Kidney (tissue), 13 donors: ENCODE measurements at regions not wholly inside any gene's neighbourhood (a gene's known extent, or its start where the extent isn't known, plus 50 kb on each side); places are given as distances from the start of the nearest gene placed in this dataset.

Source experiments
- DNase-seq, 5 donors: peaks; one replicate each; pipeline ENCODE4 v3.0.0-alpha.2; 2013 to 2020
- FAIRE-seq: peaks from 2 replicates; lab custom pipeline; 2012; peaks lifted over from hg19 to GRCh38; lab: Jason Lieb, UNC
- H3K27ac ChIP-seq, 2 donors: one replicate each; pipeline ENCODE4 v1.7.0; 2013; ENCODE audit warnings: low read depth in 2 of 2, low read length in 2 of 2, inconsistent platforms in 1 of 2
- H3K27me3 ChIP-seq: one replicate; pipeline ENCODE4 v1.7.1; 2013; ENCODE audit warnings: low read length, inconsistent platforms; ENCODE audit not compliant: control insufficient read depth, insufficient read depth
- H3K36me3 ChIP-seq, 3 donors: one replicate each; pipeline versions ENCODE4 v1.7.0 to v1.7.1; 2013; ENCODE audit warnings: low read length in 3 of 3, control low read depth in 1 of 3, inconsistent platforms in 1 of 3; ENCODE audit not compliant: insufficient read depth in 3 of 3, control insufficient read depth in 2 of 3
- H3K4me1 ChIP-seq, 3 donors: one replicate each; pipeline versions ENCODE4 v1.7.0 to v1.7.1; 2013; ENCODE audit warnings: low read length in 3 of 3, inconsistent platforms in 1 of 3, low read depth in 1 of 3; ENCODE audit not compliant: control insufficient read depth in 2 of 3, insufficient read depth in 2 of 3
- H3K4me3 ChIP-seq, 3 donors: one replicate each; pipeline versions ENCODE4 v1.7.0 to v1.8.1; 2013; ENCODE audit warnings: low read length in 3 of 3, control low read depth in 1 of 3, inconsistent platforms in 1 of 3
- H3K9ac ChIP-seq, 3 donors: one replicate each; pipeline versions ENCODE4 v1.7.0 to v1.7.1; 2013; ENCODE audit warnings: low read length in 3 of 3, control low read depth in 1 of 3, inconsistent platforms in 1 of 3
- H3K9me3 ChIP-seq, 3 donors: one replicate each; pipeline versions ENCODE4 v1.7.0 to v1.7.1; 2013; ENCODE audit warnings: low read length in 3 of 3, control low read depth in 1 of 3, inconsistent platforms in 1 of 3; ENCODE audit not compliant: control insufficient read depth in 2 of 3, insufficient read depth in 1 of 3
- CTCF ChIP-seq: IDR thresholded peaks from 3 replicates; pipeline ENCODE4 v1.5.1; 2012; ENCODE audit warnings: mild to moderate bottlenecking, moderate library complexity, borderline replicate concordance; ENCODE audit not compliant: insufficient read depth; ENCODE audit errors: extremely low read depth
- intact Hi-C: fragments of 100-400 bp; cut with DNase I; formaldehyde crosslinking; loops from one replicate; pipeline ENCODE4 v1.11.1; 2022
- donor health status: control.
- donor health status: control.
- donor health status: control.
- donor health status: control.
- donor health status: control.
- donor health status: DM: yes; HTN: yes; CAD: no.
- donor health status: Normal renal cell carcinoma (clear cell type).

- H3K9ac ChIP-seq = no peak overlapping the region
- H3K4me1 ChIP-seq = peaks cover 0 to 4% (median 0%) of the 10 kb centered on the region in 3 donors
- FAIRE-seq (no peak), DNase-seq (peak in 1 of 5 donors; percentile 44)
- H3K36me3 ChIP-seq = no peaks in the 10 kb centered on the region
- H3K27me3 ChIP-seq = no peaks in the 10 kb centered on the region
- no peaks in the 10 kb centered on the region for H3K9me3 ChIP-seq
- TF ChIP-seq CTCF = peak; percentile 7
- no peak overlapping the region for H3K27ac ChIP-seq
- intact Hi-C loops = no loop called here
- H3K4me3 ChIP-seq = no peak overlapping the region
Measured at GRCh38 chr2:9737053-9737875, 106.0 kb upstream of the TAF1B start.

- FAIRE-seq (no peak), DNase-seq (no peak)
- H3K4me3 ChIP-seq = no peak overlapping the region
- no peaks in the 10 kb centered on the region for H3K9me3 ChIP-seq
- TF ChIP-seq CTCF = no peak
- H3K4me1 ChIP-seq = peaks cover 0 to 4% (median 0%) of the 10 kb centered on the region in 3 donors
- no peaks in the 10 kb centered on the region for H3K27me3 ChIP-seq
- no peak overlapping the region for H3K9ac ChIP-seq
- no peak overlapping the region for H3K27ac ChIP-seq
- intact Hi-C loops = no loop called here
- no peaks in the 10 kb centered on the region for H3K36me3 ChIP-seq
Measured at GRCh38 chr2:9738062-9738461, 105.2 kb upstream of the TAF1B start.

GRCh38 chr2:9738535-9739496, 104.5 kb upstream of the TAF1B start:
- DNase-seq (no peak), FAIRE-seq (no peak)
- H3K9ac ChIP-seq = peak overlapping the region in 1 of 3 donors; percentile 63
- intact Hi-C loops = no loop called here
- H3K27me3 ChIP-seq = no peaks in the 10 kb centered on the region
- H3K4me1 ChIP-seq = peaks cover 0 to 4% (median 0%) of the 10 kb centered on the region in 3 donors
- no peaks in the 10 kb centered on the region for H3K36me3 ChIP-seq
- peak overlapping the region in 2 of 3 donors; percentile 22 to 33 for H3K4me3 ChIP-seq
- H3K9me3 ChIP-seq = no peaks in the 10 kb centered on the region
- peak overlapping the region; percentile 2 to 49 for H3K27ac ChIP-seq
- TF ChIP-seq CTCF = no peak
